Endodermal cell (in vitro differentiated cells): ENCODE measurements at regions not wholly inside any gene's neighbourhood (a gene's known extent, or its start where the extent isn't known, plus 50 kb on each side); places are given as distances from the start of the nearest gene placed in this dataset.

Source experiments
- DNase-seq: peaks from one replicate; pipeline ENCODE4 v3.0.0-alpha.2; 2017
- H3K27ac ChIP-seq: 2 replicates; pipeline ENCODE4 v1.5.1; 2013; ENCODE audit warnings: mild to moderate bottlenecking, low read depth, low read length, moderate library complexity
- H3K27me3 ChIP-seq: 2 replicates; pipeline ENCODE4 v1.6.1; 2013; ENCODE audit warnings: mild to moderate bottlenecking, low read length, moderate library complexity; ENCODE audit not compliant: insufficient read depth, control insufficient read depth, poor library complexity, severe bottlenecking
- H3K36me3 ChIP-seq: 2 replicates; pipeline ENCODE4 v1.7.0; 2013; ENCODE audit warnings: mild to moderate bottlenecking, low read length, moderate library complexity; ENCODE audit not compliant: control insufficient read depth, insufficient read depth
- H3K4me1 ChIP-seq: one replicate; pipeline ENCODE4 v1.7.0; 2013; ENCODE audit warnings: low read length; ENCODE audit not compliant: control insufficient read depth, insufficient read depth
- H3K4me3 ChIP-seq: 2 replicates; pipeline ENCODE4 v1.5.1; 2013; ENCODE audit warnings: mild to moderate bottlenecking, low read length, moderate library complexity
- H3K9ac ChIP-seq: 2 replicates; pipeline ENCODE4 v1.6.1; 2013; ENCODE audit warnings: mild to moderate bottlenecking, low read length, moderate library complexity; ENCODE audit not compliant: poor library complexity, severe bottlenecking; ENCODE audit errors: extremely low read depth
- H3K9me3 ChIP-seq: 2 replicates; pipeline ENCODE4 v1.6.1; 2013; ENCODE audit warnings: mild to moderate bottlenecking, low read length, moderate library complexity; ENCODE audit not compliant: control insufficient read depth
- H3K27ac Mint-ChIP-seq: 2 replicates; pipeline ENCODE4 v1.8.0; 2020; ENCODE audit warnings: mixed read lengths
- H3K27me3 Mint-ChIP-seq: 2 replicates; pipeline ENCODE4 v1.8.0; 2021; ENCODE audit warnings: mild to moderate bottlenecking, mixed read lengths; ENCODE audit not compliant: insufficient read depth
- H3K36me3 Mint-ChIP-seq: 2 replicates; pipeline ENCODE4 v1.8.0; 2020; ENCODE audit warnings: low read depth, mixed read lengths
- H3K4me1 Mint-ChIP-seq: 2 replicates; pipeline ENCODE4 v1.8.0; 2020; ENCODE audit warnings: mixed read lengths
- H3K4me3 Mint-ChIP-seq: 2 replicates; pipeline ENCODE4 v1.8.0; 2020; ENCODE audit warnings: mild to moderate bottlenecking, moderate library complexity, mixed read lengths
- H3K9me3 Mint-ChIP-seq: 2 replicates; pipeline ENCODE4 v1.8.0; 2020; ENCODE audit warnings: mild to moderate bottlenecking, mixed read lengths
- WGBS, 2 experiments: methylation state at CpG; one replicate each; pipeline versions ENCODE4 v1.1.5 to v1.1.7; 2013; ENCODE audit warnings: missing lambda C conversion rate in 2 of 2, mixed read lengths in 1 of 2; ENCODE audit not compliant: insufficient coverage in 1 of 2, insufficient read length in 1 of 2; 5-methylcytosine and 5-hydroxymethylcytosine counted together
- TF ChIP-seq, protein P1 (sequence below): fragments of 200-600 bp; sonication (generic); conservative IDR thresholded peaks from 2 replicates; pipeline ENCODE4 v1.5.0; 2021; ENCODE audit warnings: antibody characterized with exemption, mild to moderate bottlenecking

DNA sequence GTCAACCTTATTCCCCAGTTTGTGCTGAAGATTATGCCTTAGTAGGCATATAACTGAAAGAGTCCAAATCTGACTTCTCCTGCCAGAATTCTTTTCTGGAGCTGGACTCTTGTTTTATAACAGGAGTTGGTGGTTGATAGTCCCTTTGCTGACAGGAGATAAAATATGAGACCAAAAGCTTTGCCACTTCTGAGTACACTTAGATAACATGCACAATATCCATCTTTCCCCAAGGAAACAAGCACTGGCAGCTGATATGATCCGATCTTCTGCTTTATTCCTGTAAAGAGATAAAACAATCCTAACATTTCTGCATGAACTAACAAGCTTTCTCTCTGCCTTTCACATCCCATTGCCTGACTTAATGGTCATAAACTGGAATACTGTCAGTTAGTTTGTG lies 1265.4 kb upstream of the ADGRB3 start:
- 94 to 100% methylated on average over 1 of the region's 1 CpG for WGBS, 2 experiments
- Mint-ChIP-seq H3K27ac (no peak overlapping the region), H3K4me3 (no peak overlapping the region), H3K9me3 (no peaks in the 10 kb centered on the region), H3K36me3 (no peaks in the 10 kb centered on the region), H3K27me3 (no peaks in the 10 kb centered on the region), H3K4me1 (no peaks in the 10 kb centered on the region)
- Histone ChIP-seq H3K27me3 (no peaks in the 10 kb centered on the region), H3K4me1 (no peaks in the 10 kb centered on the region), H3K4me3 (no peak overlapping the region), H3K27ac (no peak overlapping the region), H3K36me3 (no peaks in the 10 kb centered on the region), H3K9me3 (no peaks in the 10 kb centered on the region), H3K9ac (no peak overlapping the region)
- TF ChIP-seq, protein P1, sequence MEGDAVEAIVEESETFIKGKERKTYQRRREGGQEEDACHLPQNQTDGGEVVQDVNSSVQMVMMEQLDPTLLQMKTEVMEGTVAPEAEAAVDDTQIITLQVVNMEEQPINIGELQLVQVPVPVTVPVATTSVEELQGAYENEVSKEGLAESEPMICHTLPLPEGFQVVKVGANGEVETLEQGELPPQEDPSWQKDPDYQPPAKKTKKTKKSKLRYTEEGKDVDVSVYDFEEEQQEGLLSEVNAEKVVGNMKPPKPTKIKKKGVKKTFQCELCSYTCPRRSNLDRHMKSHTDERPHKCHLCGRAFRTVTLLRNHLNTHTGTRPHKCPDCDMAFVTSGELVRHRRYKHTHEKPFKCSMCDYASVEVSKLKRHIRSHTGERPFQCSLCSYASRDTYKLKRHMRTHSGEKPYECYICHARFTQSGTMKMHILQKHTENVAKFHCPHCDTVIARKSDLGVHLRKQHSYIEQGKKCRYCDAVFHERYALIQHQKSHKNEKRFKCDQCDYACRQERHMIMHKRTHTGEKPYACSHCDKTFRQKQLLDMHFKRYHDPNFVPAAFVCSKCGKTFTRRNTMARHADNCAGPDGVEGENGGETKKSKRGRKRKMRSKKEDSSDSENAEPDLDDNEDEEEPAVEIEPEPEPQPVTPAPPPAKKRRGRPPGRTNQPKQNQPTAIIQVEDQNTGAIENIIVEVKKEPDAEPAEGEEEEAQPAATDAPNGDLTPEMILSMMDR: no peak
- DNase-seq: no peak

DNA sequence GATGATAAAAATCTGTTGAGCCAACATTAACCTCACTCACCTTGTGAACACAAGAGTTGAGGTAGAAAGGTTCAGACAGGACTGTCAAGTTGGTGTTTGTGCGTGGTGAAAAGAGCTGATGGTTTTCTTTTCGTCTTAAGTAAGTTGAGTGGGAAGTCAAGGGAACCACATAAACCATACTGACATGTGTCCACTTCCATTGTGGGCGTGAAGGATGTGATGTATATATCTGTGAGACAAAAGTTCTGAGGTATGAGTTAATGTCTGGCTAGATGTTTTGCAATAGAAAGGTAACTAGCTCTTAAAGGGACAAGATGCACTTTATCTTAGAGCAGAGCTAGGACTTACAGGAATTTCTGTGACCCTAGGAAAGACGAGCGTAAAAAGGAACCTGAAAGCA lies 1272.1 kb upstream of the ADGRB3 start:
- Histone ChIP-seq H3K4me3 (no peak overlapping the region), H3K27ac (no peak overlapping the region), H3K9ac (no peak overlapping the region), H3K4me1 (no peaks in the 10 kb centered on the region), H3K36me3 (no peaks in the 10 kb centered on the region), H3K9me3 (no peaks in the 10 kb centered on the region), H3K27me3 (no peaks in the 10 kb centered on the region)
- Mint-ChIP-seq H3K36me3 (no peaks in the 10 kb centered on the region), H3K9me3 (no peaks in the 10 kb centered on the region), H3K4me3 (no peak overlapping the region), H3K4me1 (no peaks in the 10 kb centered on the region), H3K27me3 (no peaks in the 10 kb centered on the region), H3K27ac (no peak overlapping the region)
- DNase-seq: no peak
- WGBS, 2 experiments: 94 to 98% methylated on average over 3 to 5 of the region's 5 CpGs
- TF ChIP-seq, protein P1: no peak

DNA sequence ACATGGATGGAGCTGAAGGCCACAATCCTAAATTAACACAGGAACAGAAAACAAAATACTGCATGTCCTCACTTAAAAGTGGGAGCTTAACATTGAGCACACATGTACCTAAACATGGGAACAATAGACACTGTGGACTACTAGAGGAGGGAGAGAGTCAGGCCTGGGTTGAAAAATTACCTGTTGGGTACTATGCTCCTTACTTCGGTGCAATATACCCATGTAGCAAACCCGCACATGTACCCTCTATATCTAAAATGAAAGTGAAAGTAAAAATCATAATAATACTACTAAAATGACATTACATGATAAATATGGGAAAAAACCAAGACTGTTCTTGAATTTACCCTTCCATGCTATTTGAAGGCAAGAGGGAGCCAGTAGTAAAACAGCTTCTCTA lies 1273.8 kb upstream of the ADGRB3 start:
- Mint-ChIP-seq H3K36me3 (no peaks in the 10 kb centered on the region), H3K27me3 (no peaks in the 10 kb centered on the region), H3K27ac (no peak overlapping the region), H3K4me3 (no peak overlapping the region), H3K9me3 (no peaks in the 10 kb centered on the region), H3K4me1 (no peaks in the 10 kb centered on the region)
- DNase-seq: no peak
- H3K27me3 ChIP-seq: no peaks in the 10 kb centered on the region
- H3K9me3 ChIP-seq: no peaks in the 10 kb centered on the region
- WGBS, 2 experiments: no CpG with 5 or more reads among the region's 2 CpGs
- H3K9ac ChIP-seq: no peak overlapping the region
- TF ChIP-seq, protein P1: no peak
- no peak overlapping the region for H3K27ac ChIP-seq
- H3K4me1 ChIP-seq: no peaks in the 10 kb centered on the region
- no peak overlapping the region for H3K4me3 ChIP-seq
- H3K36me3 ChIP-seq: no peaks in the 10 kb centered on the region
